ENCODE measurements at regions not wholly inside any gene's neighbourhood (a gene's known extent, or its start where the extent isn't known, plus 50 kb on each side); places are given as distances from the start of the nearest gene placed in this dataset.

GRCh38 chr4:53801373-53801772, 210.1 kb upstream of the LNX1 start:
- intact Hi-C loops (cut with DNase I): no loop called here
- Histone ChIP-seq H3K4me1 (no peaks in the 10 kb centered on the region), H3K36me3 (no peaks in the 10 kb centered on the region), H3K4me3 (no peak overlapping the region), H3K9me3 (no peaks in the 10 kb centered on the region), H3K27ac (no peak overlapping the region), H3K27me3 (no peaks in the 10 kb centered on the region)
- ATAC-seq: no peak
- no peak for DNase-seq
- no peak for TF ChIP-seq CTCF (IDR thresholded peaks at IDR 0.05)

- ATAC-seq: no peak
- no peaks in the 10 kb centered on the region for H3K9me3 ChIP-seq
- intact Hi-C loops (cut with DNase I): no loop called here
- no peaks in the 10 kb centered on the region for H3K27me3 ChIP-seq
- no peak overlapping the region for H3K27ac ChIP-seq
- DNase-seq: no peak
- H3K4me3 ChIP-seq: no peak overlapping the region
- no peaks in the 10 kb centered on the region for H3K36me3 ChIP-seq
- TF ChIP-seq CTCF (IDR thresholded peaks at IDR 0.05): no peak
- H3K4me1 ChIP-seq: no peaks in the 10 kb centered on the region
These were observed 209.5 kb upstream of the LNX1 start for GRCh38 chr4:53800741-53801140.

GRCh38 chr4:53793096-53793495, 201.8 kb upstream of the LNX1 start:
- DNase-seq (no peak), ATAC-seq (no peak)
- TF ChIP-seq CTCF (IDR thresholded peaks at IDR 0.05): no peak
- no peaks in the 10 kb centered on the region for H3K27me3 ChIP-seq
- H3K4me3 ChIP-seq: no peak overlapping the region
- intact Hi-C loops (cut with DNase I): no loop called here
- H3K4me1 ChIP-seq: no peaks in the 10 kb centered on the region
- H3K36me3 ChIP-seq: no peaks in the 10 kb centered on the region
- H3K9me3 ChIP-seq: no peaks in the 10 kb centered on the region
- H3K27ac ChIP-seq: no peak overlapping the region

GRCh38 chr4:53790286-53790685, 199.0 kb upstream of the LNX1 start:
- Histone ChIP-seq H3K4me1 (no peaks in the 10 kb centered on the region), H3K9me3 (no peaks in the 10 kb centered on the region), H3K27me3 (no peaks in the 10 kb centered on the region), H3K27ac (no peak overlapping the region), H3K4me3 (no peak overlapping the region), H3K36me3 (no peaks in the 10 kb centered on the region)
- no peak for DNase-seq
- TF ChIP-seq CTCF (IDR thresholded peaks at IDR 0.05): no peak
- ATAC-seq: no peak
- intact Hi-C loops (cut with DNase I): no loop called here

- intact Hi-C loops (cut with DNase I): no loop called here
These were observed 197.3 kb upstream of the LNX1 start for GRCh38 chr4:53788621-53789020.

More at GRCh38 chr4:53788621-53789020, 197.3 kb upstream of the LNX1 start:
- Histone ChIP-seq H3K4me1 (no peaks in the 10 kb centered on the region), H3K4me3 (no peak overlapping the region), H3K27me3 (no peaks in the 10 kb centered on the region), H3K27ac (no peak overlapping the region), H3K36me3 (no peaks in the 10 kb centered on the region), H3K9me3 (no peaks in the 10 kb centered on the region)
- DNase-seq (no peak), ATAC-seq (no peak)
- TF ChIP-seq CTCF (IDR thresholded peaks at IDR 0.05): no peak

Data from upper lobe of right lung (tissue), 1 donor.